ENCODE measurements at regions not wholly inside any gene's neighbourhood (a gene's known extent, or its start where the extent isn't known, plus 50 kb on each side); places are given as distances from the start of the nearest gene placed in this dataset.
"Not testable (repeated sequence)": the region's sequence is repeated elsewhere in the genome, so short reads cannot be mapped to it uniquely, and the experiment has no call there.

GRCh38 chr10:8174762-8175161 is 120.3 kb downstream of the GATA3 start:
- H3K79me2 ChIP-seq (ENCODE audit: low read depth), result no peaks in the 10 kb centered on the region
- H3K36me3 ChIP-seq, result no peaks in the 10 kb centered on the region
- H3K4me3 ChIP-seq, result no peak overlapping the region
- peak overlapping the region; percentile 58 for H2AFZ ChIP-seq (replicated peaks)
- no peaks in the 10 kb centered on the region for H3F3A ChIP-seq (ENCODE audit: low read depth)
- no peaks in the 10 kb centered on the region for H4K20me1 ChIP-seq (ENCODE audit: low read depth)
- Mint-ChIP-seq H3K9me3 (peaks cover 5% of the 10 kb centered on the region), H3K27me3 (ENCODE audit: insufficient read depth, low read depth) (no peaks in the 10 kb centered on the region), H3K4me3 (no peak overlapping the region), H3K27ac (no peak overlapping the region), H3K4me1 (no peaks in the 10 kb centered on the region), H3K36me3 (no peaks in the 10 kb centered on the region)
- H3K9me3 ChIP-seq (ENCODE audit: low read depth), result no peaks in the 10 kb centered on the region
- H3K9ac ChIP-seq, result no peak overlapping the region
- TF ChIP-seq CTCF (IDR thresholded peaks at IDR 0.05) (no peak), EZH2phosphoT487 (IDR thresholded peaks at IDR 0.05) (no peak), EZH2 (IDR thresholded peaks at IDR 0.05) (no peak)
- DNase-seq (ENCODE audit: low spot score), result peak; percentile 56
- H3K4me2 ChIP-seq, result no peak overlapping the region
- no peak overlapping the region for H3K27ac ChIP-seq
- H3K4me1 ChIP-seq, result no peaks in the 10 kb centered on the region
- H3K27me3 ChIP-seq, result no peaks in the 10 kb centered on the region

DNA sequence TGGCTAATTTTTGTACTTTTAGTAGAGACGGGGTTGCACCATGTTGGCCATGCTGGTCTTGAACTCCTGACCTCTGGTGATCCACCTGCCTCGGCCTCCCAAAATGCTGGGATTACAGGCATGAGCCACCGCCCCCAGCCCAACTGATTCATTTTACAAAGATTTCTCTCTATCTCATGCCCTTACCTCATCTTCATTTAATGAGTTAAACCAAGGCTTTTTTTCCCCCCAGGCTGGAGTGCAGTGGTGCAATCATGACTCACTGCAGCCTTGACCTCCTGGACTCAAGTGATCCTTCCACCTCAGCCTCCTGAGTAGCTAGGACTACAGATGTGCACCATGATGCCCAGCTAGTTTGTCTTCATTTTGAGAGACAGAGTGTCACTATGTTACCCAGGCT is 123.0 kb downstream of the GATA3 start:
- H3F3A ChIP-seq (ENCODE audit: low read depth); H2AFZ ChIP-seq (replicated peaks); H3K9me3 ChIP-seq (ENCODE audit: low read depth); H3K9me3 Mint-ChIP-seq; H3K27ac ChIP-seq; DNase-seq (ENCODE audit: low spot score); H3K79me2 ChIP-seq (ENCODE audit: low read depth); H3K27me3 Mint-ChIP-seq (ENCODE audit: insufficient read depth, low read depth); H3K27me3 ChIP-seq; H3K4me1 ChIP-seq; H3K36me3 Mint-ChIP-seq; H3K4me2 ChIP-seq; H3K27ac Mint-ChIP-seq; H3K4me1 Mint-ChIP-seq; H3K4me3 Mint-ChIP-seq; H3K4me3 ChIP-seq; H3K9ac ChIP-seq; H3K36me3 ChIP-seq; H4K20me1 ChIP-seq (ENCODE audit: low read depth): not testable (repeated sequence)

- H3K9ac ChIP-seq; H3K9me3 Mint-ChIP-seq; H3K4me3 ChIP-seq; H3K27me3 Mint-ChIP-seq (ENCODE audit: insufficient read depth, low read depth); H3K4me3 Mint-ChIP-seq; H3K4me1 ChIP-seq; H3K36me3 Mint-ChIP-seq; H3K36me3 ChIP-seq; H3K27ac Mint-ChIP-seq; DNase-seq (ENCODE audit: low spot score); H2AFZ ChIP-seq (replicated peaks); H3K27ac ChIP-seq; H3K79me2 ChIP-seq (ENCODE audit: low read depth); H3K9me3 ChIP-seq (ENCODE audit: low read depth); H4K20me1 ChIP-seq (ENCODE audit: low read depth); H3K27me3 ChIP-seq; H3K4me2 ChIP-seq; H3F3A ChIP-seq (ENCODE audit: low read depth): not testable (repeated sequence)
- H3K4me1 Mint-ChIP-seq, result peaks cover 20% of the 10 kb centered on the region
Measured at GRCh38 chr10:8179773-8180172, 125.3 kb downstream of the GATA3 start.

DNA sequence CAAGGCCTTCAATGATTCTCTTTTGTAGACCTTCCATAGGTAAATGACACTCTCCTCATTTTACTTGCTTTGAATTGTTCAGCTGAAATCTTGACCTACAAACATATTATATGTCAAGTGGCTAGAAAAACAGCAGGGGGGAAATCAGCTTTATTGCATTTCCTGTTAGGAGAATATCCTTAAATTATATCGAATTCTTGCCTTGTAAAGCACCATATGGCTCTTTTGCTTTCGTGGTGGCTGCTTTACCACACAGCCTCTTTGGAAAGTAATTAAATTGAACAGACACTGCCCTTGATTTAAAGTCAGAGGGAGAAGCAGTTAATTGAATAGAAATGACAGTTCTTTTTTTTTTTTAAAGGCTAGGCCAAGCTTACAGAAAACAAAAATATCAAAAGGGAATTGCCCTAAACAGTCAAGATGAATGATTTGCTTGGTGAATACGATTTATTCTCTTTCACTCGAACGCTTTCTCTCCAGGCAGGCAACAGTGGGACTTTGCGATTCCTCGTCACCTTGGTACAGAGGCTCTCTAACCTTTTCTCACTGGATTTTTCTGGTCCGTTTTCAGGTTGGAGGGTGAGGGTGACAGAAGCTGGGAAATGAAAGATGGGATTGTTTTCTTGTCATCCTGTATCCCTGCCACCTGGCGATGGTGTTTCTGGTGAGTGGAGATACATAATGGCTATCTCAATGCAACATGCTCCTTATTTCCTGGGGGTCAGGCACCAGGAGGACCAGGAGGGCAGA is 126.0 kb downstream of the GATA3 start:
- H3K4me1 Mint-ChIP-seq, result peaks cover 20% of the 10 kb centered on the region
- no peak overlapping the region for H3K27ac Mint-ChIP-seq
- no peaks in the 10 kb centered on the region for H3K9me3 ChIP-seq (ENCODE audit: low read depth)
- no peak overlapping the region for H2AFZ ChIP-seq (replicated peaks)
- no peak overlapping the region for H3K27ac ChIP-seq
- no peaks in the 10 kb centered on the region for H3K4me1 ChIP-seq
- H3K79me2 ChIP-seq (ENCODE audit: low read depth), result no peaks in the 10 kb centered on the region
- H3K4me3 Mint-ChIP-seq, result no peak overlapping the region
- no peaks in the 10 kb centered on the region for H4K20me1 ChIP-seq (ENCODE audit: low read depth)
- no peaks in the 10 kb centered on the region for H3K36me3 ChIP-seq
- H3K27me3 Mint-ChIP-seq (ENCODE audit: insufficient read depth, low read depth), result no peaks in the 10 kb centered on the region
- no peaks in the 10 kb centered on the region for H3K27me3 ChIP-seq
- H3K9me3 Mint-ChIP-seq, result no peaks in the 10 kb centered on the region
- DNase-seq (ENCODE audit: low spot score), result no peak
- no peak overlapping the region for H3K9ac ChIP-seq
- no peak overlapping the region for H3K4me2 ChIP-seq
- TF ChIP-seq EZH2 (IDR thresholded peaks at IDR 0.05), result no peak
- no peaks in the 10 kb centered on the region for H3F3A ChIP-seq (ENCODE audit: low read depth)
- no peak overlapping the region for H3K4me3 ChIP-seq
- no peaks in the 10 kb centered on the region for H3K36me3 Mint-ChIP-seq

All from neural progenitor cell (in vitro differentiated cells).